OCI-LY3 (cell line): ENCODE measurements at regions not wholly inside any gene's neighbourhood (a gene's known extent, or its start where the extent isn't known, plus 50 kb on each side); places are given as distances from the start of the nearest gene placed in this dataset.

Source experiments
- CTCF ChIP-seq: fragments of 200-600, 300-600 bp; sonication (generic); IDR thresholded peaks from 2 replicates; pipeline ENCODE4 v1.5.1; 2014; ENCODE audit warnings: antibody characterized with exemption, low read length, low read depth
- EZH2phosphoT487 ChIP-seq: fragments of 200-600 bp; shearing (Covaris generic); IDR thresholded peaks from 2 replicates; pipeline ENCODE4 v1.6.1; 2018; ENCODE audit warnings: antibody characterized with exemption, mixed run types, low read depth

- TF ChIP-seq CTCF (no peak), EZH2phosphoT487 (no peak)
Observed at GRCh38 chr2:236873636-236874035, 212.1 kb upstream of the COPS8 start.
